HEK293 (cell line): ENCODE measurements at regions not wholly inside any gene's neighbourhood (a gene's known extent, or its start where the extent isn't known, plus 50 kb on each side); places are given as distances from the start of the nearest gene placed in this dataset.

Experiments used
- KLF1 ChIP-seq: fragments of 450-650 bp; formaldehyde crosslinking; IDR thresholded peaks from 2 replicates; pipeline ENCODE4 v1.5.1; 2016; ENCODE audit warnings: missing biosample characterization, missing genetic modification characterization
- YY1 ChIP-seq: fragments of 450-650 bp; formaldehyde crosslinking; IDR thresholded peaks from 2 replicates; pipeline ENCODE4 v1.5.1; 2018; ENCODE audit warnings: missing biosample characterization, missing genetic modification characterization
- ZBTB8A ChIP-seq: fragments of 450-650 bp; formaldehyde crosslinking; IDR thresholded peaks from 2 replicates; pipeline ENCODE4 v1.5.1; 2016; ENCODE audit warnings: missing biosample characterization, missing genetic modification characterization
- TF ChIP-seq, protein P1 (sequence below): fragments of 450-650 bp; formaldehyde crosslinking; IDR thresholded peaks from 2 replicates; pipeline ENCODE4 v1.5.1; 2016; ENCODE audit warnings: missing biosample characterization, missing genetic modification characterization

DNA sequence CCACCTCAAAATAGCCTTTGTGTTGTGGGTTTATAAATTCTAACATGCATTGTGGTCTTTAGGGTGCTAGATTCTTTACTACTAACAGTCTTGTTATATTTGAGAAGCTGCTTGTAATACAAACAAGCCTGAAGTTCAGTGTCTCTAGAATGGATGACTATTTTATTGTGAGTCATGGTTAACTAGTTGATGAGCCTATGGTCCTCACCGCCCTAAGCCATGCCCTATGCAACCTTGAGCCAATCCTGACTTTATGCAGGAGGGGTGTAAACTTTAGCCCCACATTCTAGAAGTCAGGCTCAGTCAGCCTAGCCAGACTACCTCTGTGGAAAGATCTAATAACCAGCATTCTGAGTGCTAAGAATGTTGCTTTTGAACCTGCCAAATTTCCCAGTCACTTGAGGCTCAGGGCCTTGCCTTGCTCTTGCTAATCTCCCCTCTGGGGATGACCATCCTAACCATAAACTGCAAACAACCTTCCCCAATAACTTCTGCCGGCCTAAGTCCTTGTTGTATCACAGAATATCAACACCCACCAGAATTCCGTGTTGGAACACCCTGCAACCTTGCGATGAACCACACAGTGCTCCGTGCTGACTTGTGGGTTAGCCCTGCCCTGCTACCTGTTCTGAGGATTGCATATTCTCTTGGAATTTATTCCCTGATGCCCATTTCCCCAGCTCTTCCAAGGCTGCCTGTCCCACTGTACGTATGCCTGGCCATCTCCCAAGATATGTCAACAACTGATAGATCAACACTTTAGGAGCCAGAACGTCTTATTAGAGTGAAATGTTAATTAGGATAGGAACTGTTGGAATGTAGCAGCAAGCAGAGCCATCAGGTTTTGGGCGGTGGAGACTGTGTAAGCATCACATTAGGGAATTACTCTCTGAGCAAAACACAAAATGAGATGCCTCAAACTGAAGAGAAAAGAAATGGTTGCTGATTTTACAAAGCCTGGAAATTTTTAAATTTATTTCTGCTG is 71.7 kb upstream of the CEP85L start:
- TF ChIP-seq KLF1 (tag by site-specific recombination) (no peak), YY1 (tag by site-specific recombination) (no peak), ZBTB8A (no peak)
- TF ChIP-seq, protein P1, sequence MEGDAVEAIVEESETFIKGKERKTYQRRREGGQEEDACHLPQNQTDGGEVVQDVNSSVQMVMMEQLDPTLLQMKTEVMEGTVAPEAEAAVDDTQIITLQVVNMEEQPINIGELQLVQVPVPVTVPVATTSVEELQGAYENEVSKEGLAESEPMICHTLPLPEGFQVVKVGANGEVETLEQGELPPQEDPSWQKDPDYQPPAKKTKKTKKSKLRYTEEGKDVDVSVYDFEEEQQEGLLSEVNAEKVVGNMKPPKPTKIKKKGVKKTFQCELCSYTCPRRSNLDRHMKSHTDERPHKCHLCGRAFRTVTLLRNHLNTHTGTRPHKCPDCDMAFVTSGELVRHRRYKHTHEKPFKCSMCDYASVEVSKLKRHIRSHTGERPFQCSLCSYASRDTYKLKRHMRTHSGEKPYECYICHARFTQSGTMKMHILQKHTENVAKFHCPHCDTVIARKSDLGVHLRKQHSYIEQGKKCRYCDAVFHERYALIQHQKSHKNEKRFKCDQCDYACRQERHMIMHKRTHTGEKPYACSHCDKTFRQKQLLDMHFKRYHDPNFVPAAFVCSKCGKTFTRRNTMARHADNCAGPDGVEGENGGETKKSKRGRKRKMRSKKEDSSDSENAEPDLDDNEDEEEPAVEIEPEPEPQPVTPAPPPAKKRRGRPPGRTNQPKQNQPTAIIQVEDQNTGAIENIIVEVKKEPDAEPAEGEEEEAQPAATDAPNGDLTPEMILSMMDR = no peak
